Adrenal gland (tissue), 5 donors: ENCODE measurements at regions not wholly inside any gene's neighbourhood (a gene's known extent, or its start where the extent isn't known, plus 50 kb on each side); places are given as distances from the start of the nearest gene placed in this dataset.

Experiments
- POLR2A ChIP-seq, 2 donors: fragments of 450-650 bp; IDR thresholded peaks; one replicate each; pipeline ENCODE4 v1.6.1; 2017; ENCODE audit warnings: antibody characterized with exemption in 2 of 2, mild to moderate bottlenecking in 2 of 2, moderate library complexity in 1 of 2
- TF ChIP-seq, protein P1 (sequence below), 6 experiments: fragments of 450-650 bp in 4 of 6; fragments of 200-600 bp in 2 of 6; sonication (generic) in 1 of 6; IDR thresholded peaks; 1 replicate in 5 of 6; 2 replicates in 1 of 6; pipeline versions ENCODE4 v1.5.1 to v1.8.0; 2016 to 2021; ENCODE audit warnings: antibody characterized with exemption in 6 of 6, mild to moderate bottlenecking in 2 of 6, moderate library complexity in 1 of 6
- donor health status: DM: no; HTN: no; CAD: no.

DNA sequence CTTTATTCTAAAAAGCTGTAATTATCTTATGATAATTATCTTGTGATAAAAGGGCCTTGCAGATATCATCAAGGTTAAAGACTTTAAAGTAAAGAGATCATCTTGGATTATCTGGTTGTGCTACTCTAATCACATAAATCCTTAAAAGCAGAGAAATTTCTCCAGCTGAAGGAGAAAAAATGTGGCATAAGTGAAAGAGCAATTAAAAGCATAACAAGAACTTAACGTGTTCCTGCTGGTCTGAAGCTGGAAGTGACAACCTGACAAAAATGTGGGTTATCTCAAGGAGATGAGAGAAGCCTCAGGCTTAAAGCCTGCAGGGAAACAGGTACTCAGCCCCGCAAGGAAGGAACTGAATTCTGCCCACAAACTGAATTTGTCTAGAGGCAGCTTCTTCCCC, 449.1 kb upstream of the NDST4 start:
- TF ChIP-seq, protein P1, sequence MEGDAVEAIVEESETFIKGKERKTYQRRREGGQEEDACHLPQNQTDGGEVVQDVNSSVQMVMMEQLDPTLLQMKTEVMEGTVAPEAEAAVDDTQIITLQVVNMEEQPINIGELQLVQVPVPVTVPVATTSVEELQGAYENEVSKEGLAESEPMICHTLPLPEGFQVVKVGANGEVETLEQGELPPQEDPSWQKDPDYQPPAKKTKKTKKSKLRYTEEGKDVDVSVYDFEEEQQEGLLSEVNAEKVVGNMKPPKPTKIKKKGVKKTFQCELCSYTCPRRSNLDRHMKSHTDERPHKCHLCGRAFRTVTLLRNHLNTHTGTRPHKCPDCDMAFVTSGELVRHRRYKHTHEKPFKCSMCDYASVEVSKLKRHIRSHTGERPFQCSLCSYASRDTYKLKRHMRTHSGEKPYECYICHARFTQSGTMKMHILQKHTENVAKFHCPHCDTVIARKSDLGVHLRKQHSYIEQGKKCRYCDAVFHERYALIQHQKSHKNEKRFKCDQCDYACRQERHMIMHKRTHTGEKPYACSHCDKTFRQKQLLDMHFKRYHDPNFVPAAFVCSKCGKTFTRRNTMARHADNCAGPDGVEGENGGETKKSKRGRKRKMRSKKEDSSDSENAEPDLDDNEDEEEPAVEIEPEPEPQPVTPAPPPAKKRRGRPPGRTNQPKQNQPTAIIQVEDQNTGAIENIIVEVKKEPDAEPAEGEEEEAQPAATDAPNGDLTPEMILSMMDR (IDR thresholded peaks at IDR 0.05) = no peak
- no peak for TF ChIP-seq POLR2A (IDR thresholded peaks at IDR 0.05)
